HCT116 (cell line): ENCODE measurements at regions not wholly inside any gene's neighbourhood (a gene's known extent, or its start where the extent isn't known, plus 50 kb on each side); places are given as distances from the start of the nearest gene placed in this dataset.

Source experiments
- ATAC-seq: fragments of 200-7000 bp; cut with Tn5 transposase; 2 replicates; pipeline ENCODE4 v1.9.1; 2020; ENCODE audit warnings: mild to moderate bottlenecking, moderate library complexity
- BruUV-seq: library from RNA; stranded (reverse); fragments of 400-500 nt; replicated peaks from 2 replicates; lab custom pipeline; 2021; lab: Mats Ljungman, UMichigan
- CTCF ChIA-PET: fragments of 300-600 bp; sonication (Branson Sonifier 250); formaldehyde crosslinking; loops from one replicate; lab custom pipeline; 2021; ENCODE audit warnings: antibody characterized with exemption; lab: Charles Lee
- POLR2A ChIA-PET: fragments of 300-600, 350-600 bp; sonication (Branson Sonifier 250); formaldehyde crosslinking; loops from one replicate; lab custom pipeline; 2021; ENCODE audit warnings: antibody characterized with exemption; lab: Charles Lee
- RAD21 ChIA-PET, 2 experiments: fragments of 300-600 bp; sonication (Branson Sonifier 250); formaldehyde crosslinking; loops; one replicate each; lab custom pipeline; 2023; ENCODE audit warnings: low total read pairs in 2 of 2; ENCODE audit not compliant: uncharacterized antibody in 2 of 2, unreplicated experiment in 2 of 2, low non-redundant PET in 1 of 2; lab: Charles Lee
- DNase-seq: peaks from one replicate; pipeline ENCODE4 v3.0.0-alpha.2; 2010; ENCODE audit warnings: low read depth, low spot score
- H2AFZ ChIP-seq: fragments of 200-600 bp; shearing (Covaris generic), sonication (generic); 2 replicates; pipeline ENCODE4 v1.6.1; 2017; ENCODE audit warnings: low read depth, mixed run types, mixed read lengths, antibody characterized with exemption, low read length; ENCODE audit not compliant: poor library complexity, severe bottlenecking
- H3K27ac ChIP-seq: 2 replicates; pipeline ENCODE4 v1.5.1; 2012; ENCODE audit warnings: low read depth, low read length
- H3K27me3 ChIP-seq: fragments of 200-600 bp; sonication (generic); 2 replicates; pipeline ENCODE4 v1.6.1; 2016; ENCODE audit warnings: mixed run types, low read length, mixed read lengths; ENCODE audit not compliant: insufficient read depth
- H3K36me3 ChIP-seq, 2 experiments: fragments of 200-500 bp in 1 of 2; fragments of 200-600 bp in 1 of 2; sonication (Bioruptor generic) in 1 of 2; sonication (generic) in 1 of 2; 2 replicates each; pipeline versions ENCODE4 v1.5.1 to v1.6.1; 2014 to 2016; ENCODE audit warnings: low read length in 2 of 2, inconsistent platforms in 1 of 2, mixed read lengths in 1 of 2, mixed run types in 1 of 2; ENCODE audit not compliant: insufficient read depth in 2 of 2, control insufficient read depth in 1 of 2
- H3K4me1 ChIP-seq, 2 experiments: fragments of 200-600 bp in 1 of 2; sonication (generic) in 1 of 2; 2 replicates each; pipeline versions ENCODE4 v1.5.1 to v1.6.1; 2012 to 2017; ENCODE audit warnings: low read length in 2 of 2, inconsistent platforms in 1 of 2, mild to moderate bottlenecking in 1 of 2, mixed read lengths in 1 of 2, mixed run types in 1 of 2, moderate library complexity in 1 of 2; ENCODE audit not compliant: insufficient read depth in 2 of 2, control insufficient read depth in 1 of 2
- H3K4me2 ChIP-seq: fragments of 200-600 bp; sonication (generic); 2 replicates; pipeline ENCODE4 v1.6.1; 2017; ENCODE audit warnings: mixed run types, low read length, mixed read lengths
- H3K4me3 ChIP-seq, 2 experiments: fragments of 200-600 bp in 1 of 2; sonication (generic) in 1 of 2; replicated peaks in 1 of 2; 2 replicates each; pipeline ENCODE4 v1.5.1; 2011 to 2016; ENCODE audit warnings: low read length in 2 of 2, control low read depth in 1 of 2, low read depth in 1 of 2, mild to moderate bottlenecking in 1 of 2, mixed read lengths in 1 of 2, mixed run types in 1 of 2
- H3K79me2 ChIP-seq: fragments of 200-600 bp; sonication (generic); 2 replicates; pipeline ENCODE4 v1.6.1; 2017; ENCODE audit warnings: mild to moderate bottlenecking, mixed run types, low read length, moderate library complexity, mixed read lengths; ENCODE audit not compliant: insufficient read depth
- H3K9ac ChIP-seq: fragments of 200-600 bp; sonication (generic); 2 replicates; pipeline ENCODE4 v1.6.1; 2016; ENCODE audit warnings: low read length, mixed read lengths
- H3K9me2 ChIP-seq: fragments of 200-600 bp; sonication (generic), shearing (Covaris generic); 2 replicates; pipeline ENCODE4 v1.6.1; 2017; ENCODE audit warnings: mixed run types, mild to moderate bottlenecking, moderate library complexity; ENCODE audit not compliant: insufficient read depth
- H3K9me3 ChIP-seq, 2 experiments: fragments of 200-500 bp in 1 of 2; fragments of 200-600 bp in 1 of 2; sonication (Bioruptor generic) in 1 of 2; sonication (generic) in 1 of 2; 2 replicates each; pipeline ENCODE4 v1.6.1; 2014 to 2017; ENCODE audit warnings: low read length in 2 of 2, mixed read lengths in 2 of 2, inconsistent platforms in 1 of 2, low read depth in 1 of 2, mild to moderate bottlenecking in 1 of 2, mixed run types in 1 of 2, moderate library complexity in 1 of 2; ENCODE audit not compliant: control insufficient read depth in 1 of 2, insufficient read depth in 1 of 2
- H4K20me1 ChIP-seq: fragments of 200-600 bp; sonication (generic), shearing (Covaris generic); 2 replicates; pipeline ENCODE4 v1.6.1; 2017; ENCODE audit warnings: mixed run types, mild to moderate bottlenecking, moderate library complexity; ENCODE audit not compliant: insufficient read depth
- ATF3 ChIP-seq: IDR thresholded peaks from 2 replicates; pipeline ENCODE4 v1.6.1; 2012
- CBX3 ChIP-seq: IDR thresholded peaks from 2 replicates; pipeline ENCODE4 v1.6.1; 2012; ENCODE audit warnings: low read depth
- ELF1 ChIP-seq: IDR thresholded peaks from 2 replicates; pipeline ENCODE4 v1.6.1; 2012; ENCODE audit warnings: low read depth, borderline replicate concordance
- EZH2phosphoT487 ChIP-seq: fragments of 200-600 bp; IDR thresholded peaks from 2 replicates; pipeline ENCODE4 v1.6.1; 2018; ENCODE audit warnings: antibody characterized with exemption, borderline replicate concordance
- FOSL1 ChIP-seq: IDR thresholded peaks from 2 replicates; pipeline ENCODE4 v1.6.1; 2012; ENCODE audit warnings: low read depth
- POLR2A ChIP-seq: IDR thresholded peaks from 2 replicates; pipeline ENCODE4 v1.7.0; 2011; ENCODE audit warnings: borderline replicate concordance; ENCODE audit not compliant: insufficient read depth, insufficient read length; ENCODE audit errors: extremely low read depth
- RAD21 ChIP-seq: IDR thresholded peaks from 2 replicates; pipeline ENCODE4 v1.6.1; 2012; ENCODE audit warnings: low read depth, mild to moderate bottlenecking
- REST ChIP-seq: IDR thresholded peaks from 2 replicates; pipeline ENCODE4 v1.6.1; 2012; ENCODE audit warnings: low read depth
- SIN3A ChIP-seq: IDR thresholded peaks from 2 replicates; pipeline ENCODE4 v1.6.1; 2012; ENCODE audit warnings: low read depth
- YY1 ChIP-seq: IDR thresholded peaks from 2 replicates; pipeline ENCODE4 v1.6.1; 2011; ENCODE audit warnings: low read length, low read depth, moderate library complexity, mild to moderate bottlenecking; ENCODE audit not compliant: insufficient replicate concordance; ENCODE audit errors: extremely low read depth
- ZBTB33 ChIP-seq: IDR thresholded peaks from 2 replicates; pipeline ENCODE4 v1.6.1; 2011; ENCODE audit warnings: mild to moderate bottlenecking, low read length, moderate library complexity; ENCODE audit not compliant: insufficient replicate concordance; ENCODE audit errors: extremely low read depth
- intact Hi-C: fragments of 100-400 bp; cut with micrococcal nuclease; formaldehyde crosslinking; loops from 2 replicates; pipeline ENCODE4 v1.10.0; 2022

GRCh38 chr1:170332801-170333200 is 187.0 kb downstream of the NTMT2 start (continued):
- no peak for TF ChIP-seq ZBTB33
- no peak for TF ChIP-seq RAD21
- no peak for TF ChIP-seq ELF1

- ChIA-PET CTCF (no interaction called here), RAD21 (no interaction called here), POLR2A (no interaction called here)
- ATAC-seq (no peak), DNase-seq (no peak)
- H2AFZ ChIP-seq, result no peak overlapping the region
- H3K27me3 ChIP-seq, result no peaks in the 10 kb centered on the region
- H3K9me3 ChIP-seq, result no peaks in the 10 kb centered on the region
- no peak overlapping the region for H3K27ac ChIP-seq
- H3K9me2 ChIP-seq, result no peaks in the 10 kb centered on the region
- no peak overlapping the region for H3K4me3 ChIP-seq
- H3K79me2 ChIP-seq, result no peaks in the 10 kb centered on the region
- TF ChIP-seq SIN3A, result no peak
- no peaks in the 10 kb centered on the region for H4K20me1 ChIP-seq
- H3K36me3 ChIP-seq, result no peaks in the 10 kb centered on the region
- H3K4me1 ChIP-seq, result no peaks in the 10 kb centered on the region
- no peak overlapping the region for H3K4me2 ChIP-seq
- BruUV-seq, result no TSS peak
- no peak overlapping the region for H3K9ac ChIP-seq
- intact Hi-C loops, result no loop called here
Observed at GRCh38 chr1:170337413-170337994, 191.7 kb downstream of the NTMT2 start.

- intact Hi-C loops, result no loop called here
- Histone ChIP-seq H3K4me1 (no peaks in the 10 kb centered on the region), H3K9ac (no peak overlapping the region), H3K79me2 (no peaks in the 10 kb centered on the region), H3K27ac (no peak overlapping the region), H3K9me2 (no peaks in the 10 kb centered on the region), H3K9me3 (no peaks in the 10 kb centered on the region), H2AFZ (no peak overlapping the region), H3K4me2 (no peak overlapping the region), H4K20me1 (no peaks in the 10 kb centered on the region), H3K36me3 (no peaks in the 10 kb centered on the region), H3K27me3 (no peaks in the 10 kb centered on the region), H3K4me3 (no peak overlapping the region)
- POLR2A ChIA-PET, result no interaction called here
- no peak for ATAC-seq
- no peak for DNase-seq
- BruUV-seq, result no TSS peak
- RAD21 ChIA-PET, result no interaction called here
- CTCF ChIA-PET, result no interaction called here
- no peak for TF ChIP-seq CBX3
- no peak for TF ChIP-seq POLR2A
- no peak for TF ChIP-seq ATF3
- no peak for TF ChIP-seq YY1
- no peak for TF ChIP-seq SIN3A
- TF ChIP-seq REST, result no peak
- no peak for TF ChIP-seq FOSL1
- no peak for TF ChIP-seq EZH2phosphoT487
Observed at GRCh38 chr1:170339534-170339933, 192.4 kb upstream of the GORAB start.
